HG03469 (cell line): ENCODE measurements at regions not wholly inside any gene's neighbourhood (a gene's known extent, or its start where the extent isn't known, plus 50 kb on each side); places are given as distances from the start of the nearest gene placed in this dataset.

Experiments used
- ATAC-seq: cut with Tn5 transposase; IDR thresholded peaks from one replicate; pipeline ENCODE4 v1.9.1; 2021; ENCODE audit warnings: mild to moderate bottlenecking, moderate library complexity, moderate number of reproducible peaks; ENCODE audit not compliant: unreplicated experiment

DNA sequence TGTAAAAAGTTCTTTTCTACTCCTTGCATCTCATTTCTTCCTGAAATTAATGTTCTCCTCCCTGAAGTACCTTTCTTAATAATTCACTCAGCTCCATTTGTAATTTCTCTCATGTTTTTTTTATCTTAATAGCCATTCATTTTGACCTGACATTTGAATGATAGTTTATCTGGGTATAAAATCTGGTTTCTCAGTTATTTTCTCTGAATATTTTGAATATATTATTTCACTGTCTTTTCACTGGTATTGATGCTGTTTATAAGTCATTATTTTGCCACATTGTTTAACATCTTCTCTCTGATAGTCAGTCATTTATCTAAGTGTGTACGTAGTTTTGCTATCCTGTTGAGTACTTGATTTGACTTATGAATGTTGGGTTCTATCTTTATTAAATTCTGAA, 68.8 kb upstream of the ARHGAP18 start:
- no peak for ATAC-seq

DNA sequence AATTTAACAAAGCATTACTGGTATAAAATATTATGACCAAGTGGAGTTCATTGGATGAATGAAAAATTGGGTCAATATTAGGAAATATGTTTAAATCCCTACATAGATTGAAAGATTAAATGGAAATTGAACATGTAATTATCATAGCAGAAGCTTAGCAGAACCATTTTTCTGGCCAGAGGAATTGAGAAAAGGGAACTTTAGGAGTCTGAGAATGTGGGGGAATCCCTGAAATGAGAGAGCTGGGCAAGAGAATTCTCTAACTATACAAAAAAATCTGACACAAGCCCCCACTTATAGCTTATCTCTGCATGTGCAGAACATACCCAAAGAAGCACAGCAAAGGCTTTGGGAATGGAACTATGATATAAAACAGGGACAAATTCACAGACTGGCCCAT, 67.4 kb upstream of the ARHGAP18 start:
- ATAC-seq: no peak

DNA sequence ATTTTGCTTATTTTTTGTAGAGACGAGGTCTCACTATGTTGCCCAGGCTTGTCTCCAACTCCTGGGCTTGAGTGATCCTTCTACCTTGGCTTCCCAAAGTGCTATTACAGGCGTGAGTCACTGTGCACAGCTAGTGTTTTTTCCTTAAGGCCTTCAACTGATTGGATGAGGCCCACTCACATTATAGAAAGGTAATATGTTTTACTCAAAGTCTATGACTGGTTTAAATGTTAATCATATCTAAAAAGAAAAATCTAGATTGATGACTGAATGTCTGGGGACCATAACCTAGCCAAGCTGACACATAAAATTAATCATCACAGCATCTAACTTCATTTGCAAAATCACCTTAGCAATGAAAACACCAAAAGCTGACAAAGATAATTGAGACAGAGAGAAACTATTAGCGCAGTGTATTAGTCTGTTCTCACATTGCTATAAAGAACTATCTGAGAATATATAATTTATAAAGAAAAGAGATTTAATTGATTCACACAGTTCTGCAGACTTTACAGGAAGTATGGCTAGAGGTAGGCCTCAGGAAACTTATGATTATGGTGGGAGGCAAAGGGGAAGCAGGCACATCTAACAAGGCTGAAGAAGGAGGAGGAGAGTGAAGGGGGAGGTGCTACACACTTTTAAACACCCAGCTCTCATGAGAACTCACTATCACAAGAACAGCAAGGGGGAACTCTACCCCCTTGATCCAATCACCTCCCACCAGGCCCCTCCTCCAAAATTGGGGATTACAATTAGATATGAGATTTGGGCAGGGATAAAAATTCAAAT, 66.8 kb upstream of the ARHGAP18 start:
- ATAC-seq: no peak

DNA sequence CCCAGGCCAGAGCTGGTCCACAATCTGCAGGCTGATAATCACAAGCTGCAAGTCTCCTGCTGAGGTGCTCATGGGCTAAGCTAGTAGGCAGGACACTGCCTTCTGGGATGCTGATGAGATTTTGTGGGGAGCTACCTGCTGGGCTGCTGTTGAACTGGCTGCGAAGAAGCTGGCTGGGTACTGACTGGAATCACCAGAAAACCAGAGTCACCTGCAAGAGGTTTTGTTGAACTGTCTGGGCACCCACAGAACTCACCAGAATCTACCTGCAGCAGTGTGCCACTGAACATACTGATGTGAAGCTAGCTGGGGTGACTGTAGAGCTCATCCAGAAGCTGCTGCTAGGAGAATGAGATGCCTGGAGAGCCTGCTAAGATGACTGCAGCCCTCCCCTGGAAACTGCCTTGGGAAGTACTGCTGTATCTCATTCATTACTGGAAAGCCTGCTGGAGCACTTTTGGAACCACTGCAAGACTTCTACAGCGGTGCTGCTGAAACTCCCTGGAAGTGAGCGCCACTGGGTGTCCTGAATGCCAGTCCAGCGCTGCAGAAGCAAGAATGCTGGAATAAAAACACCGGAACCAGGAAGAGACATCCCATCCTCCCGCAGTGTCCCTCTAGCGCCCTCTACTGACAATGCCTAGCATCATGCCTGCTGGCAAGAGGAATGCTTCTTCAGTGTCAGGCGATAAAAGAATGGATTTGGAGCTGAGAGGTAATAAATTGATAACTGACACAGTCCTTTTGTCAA, 64.9 kb upstream of the ARHGAP18 start:
- peak; percentile 60 for ATAC-seq

GRCh38 chr6:129773304-129773703, 63.3 kb upstream of the ARHGAP18 start:
- no peak for ATAC-seq

DNA sequence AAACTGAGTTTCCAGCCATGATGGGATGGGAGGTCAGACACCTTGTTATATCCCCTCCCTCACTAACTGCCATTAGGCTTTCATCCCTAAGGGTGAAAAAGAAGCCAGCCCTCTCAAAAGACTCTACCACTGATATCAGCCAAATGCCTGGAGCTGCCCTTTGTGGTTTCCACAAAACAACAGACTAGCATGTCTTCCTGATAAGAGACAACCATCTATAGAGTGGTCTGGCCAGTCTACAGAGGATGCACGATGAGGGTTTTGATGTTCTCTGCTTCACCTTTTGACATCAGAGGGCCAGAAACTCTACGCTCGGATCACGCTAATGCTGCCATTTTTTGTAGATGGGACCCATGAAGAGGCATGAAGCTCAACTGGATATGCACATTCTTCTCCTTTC, 61.7 kb upstream of the ARHGAP18 start:
- ATAC-seq: no peak

DNA sequence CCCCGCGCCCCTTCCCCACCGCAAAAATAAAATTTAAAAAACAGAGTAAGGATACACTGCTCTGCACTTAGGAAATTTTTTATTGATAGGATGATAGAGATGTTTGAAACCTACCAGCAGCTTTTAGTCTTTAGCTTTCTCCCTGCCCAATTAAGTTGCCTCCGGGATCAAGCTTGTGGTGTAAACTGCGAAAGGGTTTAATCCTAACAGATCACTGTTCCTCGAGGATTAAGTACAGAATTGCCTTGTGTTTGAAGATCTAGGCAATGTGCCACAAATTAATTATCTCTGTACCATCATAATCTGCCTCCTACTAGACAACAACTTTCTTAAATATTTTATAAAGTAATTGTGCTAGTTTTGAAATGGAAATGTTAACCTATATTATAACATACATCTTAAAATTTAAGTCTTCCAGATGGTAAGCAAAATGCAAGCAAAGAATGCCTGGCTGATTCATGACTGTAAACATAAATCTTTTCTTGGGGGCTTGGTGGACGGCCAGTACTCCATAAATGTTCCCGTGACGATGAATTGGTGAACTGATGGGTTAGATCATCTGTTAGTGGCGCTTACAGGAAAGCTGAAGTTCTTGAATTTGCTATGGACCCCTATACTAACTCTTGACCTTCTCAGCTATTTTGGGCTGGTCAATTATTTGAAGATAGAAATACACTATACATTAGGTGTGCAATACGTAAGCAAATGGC, 58.0 kb upstream of the ARHGAP18 start:
- no peak for ATAC-seq

- peak; percentile 68 for ATAC-seq
Measured at GRCh38 chr6:129766959-129767728, 57.2 kb upstream of the ARHGAP18 start.

GRCh38 chr6:129764761-129765407, 54.9 kb upstream of the ARHGAP18 start:
- no peak for ATAC-seq

- no peak for ATAC-seq
Measured at GRCh38 chr6:129759796-129760605, 50.0 kb upstream of the ARHGAP18 start.
